Neutrophil (primary cell): ENCODE measurements at regions not wholly inside any gene's neighbourhood (a gene's known extent, or its start where the extent isn't known, plus 50 kb on each side); places are given as distances from the start of the nearest gene placed in this dataset.

ENCODE experiments used
- H3K27ac ChIP-seq: fragments of 200-600 bp; sonication (generic); 2 replicates; pipeline ENCODE4 v1.5.1; 2016; ENCODE audit warnings: mild to moderate bottlenecking, moderate library complexity
- H3K27me3 ChIP-seq: fragments of 200-600 bp; sonication (generic); 2 replicates; pipeline ENCODE4 v1.6.0; 2016; ENCODE audit warnings: mild to moderate bottlenecking
- H3K36me3 ChIP-seq: fragments of 200-600 bp; sonication (generic); 2 replicates; pipeline ENCODE4 v1.5.1; 2017
- H3K4me1 ChIP-seq, 2 experiments: fragments of 200-600 bp in 1 of 2; sonication (generic) in 1 of 2; 1 replicate in 1 of 2; 2 replicates in 1 of 2; pipeline versions ENCODE4 v1.5.1 to v1.6.1; 2013 to 2016; ENCODE audit warnings: low read depth in 1 of 2, low read length in 1 of 2, mild to moderate bottlenecking in 1 of 2, moderate library complexity in 1 of 2; ENCODE audit not compliant: control insufficient read depth in 1 of 2, insufficient read depth in 1 of 2
- H3K4me3 ChIP-seq, 2 experiments: fragments of 200-600 bp in 1 of 2; sonication (generic) in 1 of 2; 1 replicate in 1 of 2; 2 replicates in 1 of 2; pipeline ENCODE4 v1.5.1; 2013 to 2016; ENCODE audit warnings: low read depth in 1 of 2, low read length in 1 of 2, mild to moderate bottlenecking in 1 of 2, moderate library complexity in 1 of 2
- H3K9me3 ChIP-seq: fragments of 200-600 bp; sonication (generic); 2 replicates; pipeline ENCODE4 v1.5.1; 2016
- CTCF ChIP-seq: fragments of 200-600 bp; sonication (generic); IDR thresholded peaks from 2 replicates; pipeline ENCODE4 v1.5.1; 2016; ENCODE audit warnings: antibody characterized with exemption

- no peaks in the 10 kb centered on the region for H3K9me3 ChIP-seq
- TF ChIP-seq CTCF, result no peak
- no peaks in the 10 kb centered on the region for H3K27me3 ChIP-seq
- no peaks in the 10 kb centered on the region for H3K4me1 ChIP-seq
- no peaks in the 10 kb centered on the region for H3K36me3 ChIP-seq
- H3K4me3 ChIP-seq, result no peak overlapping the region
- no peak overlapping the region for H3K27ac ChIP-seq
Observed at GRCh38 chr1:5365751-5366150, 626.5 kb downstream of the NPHP4 start.

DNA sequence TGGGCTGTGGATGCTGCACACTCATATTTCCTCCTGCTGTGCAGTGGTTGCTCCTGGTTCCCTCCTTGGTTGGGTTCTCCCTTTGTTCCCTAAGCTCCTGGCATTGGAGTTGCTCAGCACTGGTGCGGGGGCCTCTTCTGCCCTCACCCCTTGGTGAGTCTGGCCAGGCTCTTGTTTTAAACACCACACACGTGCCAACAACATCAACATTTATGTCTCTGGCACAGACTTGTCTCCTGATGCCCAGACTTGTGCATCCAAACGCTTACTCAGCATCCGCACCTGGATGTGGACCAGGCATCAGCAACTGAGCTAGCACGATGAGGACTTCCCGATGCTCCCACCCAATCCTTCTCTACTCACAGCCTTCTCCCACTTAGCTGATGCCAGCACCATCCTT lies 627.6 kb downstream of the NPHP4 start:
- no peak overlapping the region for H3K4me3 ChIP-seq

DNA sequence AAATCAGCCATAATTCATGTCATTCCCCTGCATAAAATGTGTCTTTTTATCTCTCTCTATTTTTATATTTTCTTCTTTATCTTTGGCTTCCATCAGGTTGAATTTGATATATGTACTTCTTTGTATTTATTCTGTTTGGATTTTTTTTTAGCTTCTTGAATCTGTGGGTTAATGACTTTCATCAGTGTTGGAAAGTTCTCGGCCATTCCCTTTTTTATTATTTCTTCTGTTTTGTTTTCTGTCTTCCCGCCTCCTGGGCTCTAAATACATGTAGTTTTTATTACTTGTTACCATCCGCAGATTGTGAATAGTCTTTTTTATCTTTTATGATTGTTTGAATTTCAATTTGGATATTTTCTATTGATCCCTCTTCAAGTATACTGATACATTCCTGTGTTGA lies 637.5 kb downstream of the NPHP4 start:
- Histone ChIP-seq H3K4me1 (no peaks in the 10 kb centered on the region), H3K4me3 (no peak overlapping the region), H3K27ac (no peak overlapping the region), H3K27me3 (no peaks in the 10 kb centered on the region), H3K9me3 (no peaks in the 10 kb centered on the region), H3K36me3 (no peaks in the 10 kb centered on the region)
- TF ChIP-seq CTCF, result no peak

More for the DNA sequence above, 627.6 kb downstream of the NPHP4 start:
- H3K4me1 ChIP-seq, result no peaks in the 10 kb centered on the region
- no peaks in the 10 kb centered on the region for H3K27me3 ChIP-seq
- no peaks in the 10 kb centered on the region for H3K9me3 ChIP-seq
- H3K27ac ChIP-seq, result no peak overlapping the region
- no peaks in the 10 kb centered on the region for H3K36me3 ChIP-seq
- no peak for TF ChIP-seq CTCF

GRCh38 chr1:5351366-5351765 lies 640.9 kb downstream of the NPHP4 start:
- no peak overlapping the region for H3K4me3 ChIP-seq
- no peaks in the 10 kb centered on the region for H3K9me3 ChIP-seq
- H3K4me1 ChIP-seq, result no peaks in the 10 kb centered on the region
- H3K27ac ChIP-seq, result no peak overlapping the region
- H3K27me3 ChIP-seq, result no peaks in the 10 kb centered on the region
- TF ChIP-seq CTCF, result no peak
- no peaks in the 10 kb centered on the region for H3K36me3 ChIP-seq

- TF ChIP-seq CTCF, result no peak
- no peak overlapping the region for H3K4me3 ChIP-seq
- no peaks in the 10 kb centered on the region for H3K36me3 ChIP-seq
- no peaks in the 10 kb centered on the region for H3K9me3 ChIP-seq
- no peaks in the 10 kb centered on the region for H3K4me1 ChIP-seq
- no peak overlapping the region for H3K27ac ChIP-seq
- no peaks in the 10 kb centered on the region for H3K27me3 ChIP-seq
Observed at GRCh38 chr1:5349526-5349925, 642.7 kb downstream of the NPHP4 start.
